Astrocyte (in vitro differentiated cells and primary cell): ENCODE measurements at regions not wholly inside any gene's neighbourhood (a gene's known extent, or its start where the extent isn't known, plus 50 kb on each side); places are given as distances from the start of the nearest gene placed in this dataset.

Experiments
- CTCF ChIP-seq: IDR thresholded peaks from 2 replicates; pipeline ENCODE4 v1.5.1; 2011; ENCODE audit warnings: low read depth, mild to moderate bottlenecking, inconsistent platforms, low read length, moderate library complexity; ENCODE audit not compliant: insufficient read depth
- EZH2 ChIP-seq: IDR thresholded peaks from 2 replicates; pipeline ENCODE4 v1.6.1; 2012; ENCODE audit warnings: mild to moderate bottlenecking, low read length, inconsistent platforms; ENCODE audit not compliant: insufficient read depth

- TF ChIP-seq CTCF (no peak), EZH2 (no peak)
Observed at GRCh38 chr2:63763391-63763941, 78.2 kb upstream of the UGP2 start.
